ENCODE measurements at regions not wholly inside any gene's neighbourhood (a gene's known extent, or its start where the extent isn't known, plus 50 kb on each side); places are given as distances from the start of the nearest gene placed in this dataset.

- DNase-seq (ENCODE audit: low read depth): peak; percentile 74
Measured at GRCh38 chr20:48463916-48464315, 363.9 kb downstream of the PREX1 start.

GRCh38 chr20:48463096-48463720 is 364.6 kb downstream of the PREX1 start:
- DNase-seq (ENCODE audit: low read depth): peak; percentile 43

GRCh38 chr20:48461735-48462119 is 366.1 kb downstream of the PREX1 start:
- DNase-seq (ENCODE audit: low read depth): no peak

- no peak for DNase-seq (ENCODE audit: low read depth)
Measured at GRCh38 chr20:48461091-48461734, 366.6 kb downstream of the PREX1 start.

- DNase-seq (ENCODE audit: low read depth): no peak
Measured at GRCh38 chr20:48460681-48461080, 367.1 kb downstream of the PREX1 start.

- no peak for DNase-seq (ENCODE audit: low read depth)
Measured at GRCh38 chr20:48459722-48460395, 367.9 kb downstream of the PREX1 start.

- no peak for DNase-seq (ENCODE audit: low read depth)
Measured at GRCh38 chr20:48458601-48459385, 369.0 kb downstream of the PREX1 start.

- DNase-seq (ENCODE audit: low read depth): no peak
Measured at GRCh38 chr20:48458003-48458377, 369.8 kb downstream of the PREX1 start.

GRCh38 chr20:48457193-48458002 is 370.4 kb downstream of the PREX1 start:
- no peak for DNase-seq (ENCODE audit: low read depth)

- DNase-seq (ENCODE audit: low read depth): no peak
Measured at GRCh38 chr20:48456366-48457192, 371.2 kb downstream of the PREX1 start.

- DNase-seq (ENCODE audit: low read depth): no peak
Measured at GRCh38 chr20:48455651-48456365, 372.0 kb downstream of the PREX1 start.

- DNase-seq (ENCODE audit: low read depth): no peak
Measured at GRCh38 chr20:48454671-48455490, 372.9 kb downstream of the PREX1 start.

GRCh38 chr20:48453477-48454093 is 374.2 kb downstream of the PREX1 start:
- DNase-seq (ENCODE audit: low read depth): no peak

- no peak for DNase-seq (ENCODE audit: low read depth)
Measured at GRCh38 chr20:48451401-48451800, 376.4 kb downstream of the PREX1 start.

GRCh38 chr20:48448666-48449600 is 378.9 kb downstream of the PREX1 start:
- no peak for DNase-seq (ENCODE audit: low read depth)

- no peak for DNase-seq (ENCODE audit: low read depth)
Measured at GRCh38 chr20:48447456-48447855, 380.3 kb downstream of the PREX1 start.

GRCh38 chr20:48445827-48446226 is 382.0 kb downstream of the PREX1 start:
- DNase-seq (ENCODE audit: low read depth): no peak
